ENCODE measurements at regions not wholly inside any gene's neighbourhood (a gene's known extent, or its start where the extent isn't known, plus 50 kb on each side); places are given as distances from the start of the nearest gene placed in this dataset.

DNA sequence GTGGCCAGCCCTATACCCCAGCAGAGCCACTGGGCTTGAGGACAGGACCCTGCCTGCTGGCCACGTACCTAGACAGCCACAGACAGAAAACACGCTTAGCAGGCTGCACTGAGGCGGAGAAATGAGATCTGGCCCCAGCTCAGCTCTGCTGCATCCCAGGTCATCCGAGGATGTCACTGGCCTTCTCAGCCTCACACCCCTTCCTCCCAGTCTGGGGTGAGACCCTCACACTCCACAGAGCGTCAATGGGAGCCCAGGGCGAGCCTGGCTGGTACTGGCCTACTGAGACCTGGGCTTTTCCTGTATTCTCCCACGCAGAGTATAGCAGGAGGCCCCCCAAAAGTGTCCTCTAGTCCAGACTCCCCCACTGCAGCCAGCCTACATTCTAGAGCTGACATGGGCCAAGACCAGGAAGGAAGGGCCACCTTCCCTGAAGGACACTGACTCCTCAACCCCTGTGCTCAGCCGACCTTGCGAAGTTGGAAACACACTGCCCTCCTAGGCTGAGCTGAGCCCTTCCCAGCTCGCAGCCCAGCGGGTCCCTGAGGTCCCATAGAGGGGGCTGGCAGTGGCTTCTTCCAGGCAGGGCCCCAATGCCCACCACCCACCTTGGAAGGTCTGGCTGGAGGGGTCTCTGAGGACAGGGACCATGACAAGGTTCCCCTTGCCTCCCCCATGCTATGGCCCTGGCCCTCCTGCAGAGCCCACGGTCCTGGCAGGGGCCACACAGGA, 65.9 kb upstream of the LINC01488 start:
- H3K79me2 ChIP-seq (ENCODE audit: insufficient read depth, low read length) = no peaks in the 10 kb centered on the region
- H3K9me3 ChIP-seq (ENCODE audit: control insufficient read depth in 1 of 2, insufficient read depth in 1 of 2, low read depth in 1 of 2, low read length in 2 of 2) = no peaks in the 10 kb centered on the region
- ChIA-PET RAD21 (ENCODE audit: low non-redundant PET in 1 of 2, low total read pairs in 2 of 2, uncharacterized antibody in 2 of 2, unreplicated experiment in 2 of 2) (no interaction called here), CTCF (no interaction called here), POLR2A (no interaction called here)
- no peak overlapping the region for H2AFZ ChIP-seq (ENCODE audit: low read depth, low read length, poor library complexity, severe bottlenecking)
- H4K20me1 ChIP-seq (ENCODE audit: insufficient read depth) = no peaks in the 10 kb centered on the region
- H3K4me2 ChIP-seq (ENCODE audit: low read length) = no peak overlapping the region
- no peaks in the 10 kb centered on the region for H3K27me3 ChIP-seq (ENCODE audit: insufficient read depth, low read length)
- ATAC-seq = no peak
- no TSS peak for BruUV-seq (replicated peaks)
- H3K9ac ChIP-seq (ENCODE audit: low read length) = no peak overlapping the region
- intact Hi-C loops (cut with micrococcal nuclease) = no loop called here
- DNase-seq (ENCODE audit: low read depth, low spot score) = no peak
- no peaks in the 10 kb centered on the region for H3K9me2 ChIP-seq (ENCODE audit: insufficient read depth)
- TF ChIP-seq EZH2 (IDR thresholded peaks at IDR 0.05) (no peak), EGR1 (IDR thresholded peaks at IDR 0.05; ENCODE audit: low read depth) (no peak), JUND (IDR thresholded peaks at IDR 0.05) (no peak), SP1 (IDR thresholded peaks at IDR 0.05; ENCODE audit: low read depth) (no peak), TCF7L2 (IDR thresholded peaks at IDR 0.05; ENCODE audit: borderline replicate concordance, extremely low read depth, insufficient read depth, insufficient read length) (no peak)
- TF ChIP-seq, protein P1, sequence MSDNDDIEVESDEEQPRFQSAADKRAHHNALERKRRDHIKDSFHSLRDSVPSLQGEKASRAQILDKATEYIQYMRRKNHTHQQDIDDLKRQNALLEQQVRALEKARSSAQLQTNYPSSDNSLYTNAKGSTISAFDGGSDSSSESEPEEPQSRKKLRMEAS (IDR thresholded peaks at IDR 0.05) = no peak
- no peak overlapping the region for H3K4me3 ChIP-seq (replicated peaks in 1 of 2; ENCODE audit: low read depth in 1 of 2, low read length in 2 of 2)
- H3K27ac ChIP-seq (ENCODE audit: low read depth, low read length) = no peak overlapping the region; the same call in 1 of the 2 replicates
- peaks cover 7 to 25% of the 10 kb centered on the region in 2 experiments for H3K4me1 ChIP-seq (ENCODE audit: control insufficient read depth in 1 of 2, insufficient read depth in 2 of 2, low read length in 2 of 2)
- no peaks in the 10 kb centered on the region for H3K36me3 ChIP-seq (ENCODE audit: control insufficient read depth in 1 of 2, insufficient read depth in 2 of 2, low read length in 2 of 2)

DNA sequence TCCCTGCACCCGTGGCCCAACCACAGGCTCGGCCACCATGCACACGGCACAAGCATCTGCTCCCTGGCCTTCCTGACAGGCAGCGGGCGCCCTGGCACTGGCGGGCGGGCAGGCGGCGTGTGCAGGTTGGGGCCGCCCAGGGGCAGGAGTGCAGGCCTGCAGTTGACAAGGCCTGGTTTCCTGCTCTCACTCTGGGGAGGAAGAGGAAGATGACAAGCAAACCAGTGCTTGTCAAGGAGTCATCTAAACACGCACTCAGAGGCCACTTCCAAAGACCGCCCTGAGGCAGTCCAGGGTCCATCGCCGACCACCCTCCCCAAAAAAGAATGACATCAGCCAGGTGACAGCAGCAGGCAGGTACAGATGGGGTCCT, 65.3 kb upstream of the LINC01488 start:
- Histone ChIP-seq H3K27me3 (ENCODE audit: insufficient read depth, low read length) (no peaks in the 10 kb centered on the region), H3K4me2 (ENCODE audit: low read length) (no peak overlapping the region), H3K27ac (ENCODE audit: low read depth, low read length) (no peak overlapping the region; the same call in 1 of the 2 replicates), H3K4me3 (replicated peaks in 1 of 2; ENCODE audit: low read depth in 1 of 2, low read length in 2 of 2) (no peak overlapping the region), H4K20me1 (ENCODE audit: insufficient read depth) (no peaks in the 10 kb centered on the region), H3K4me1 (ENCODE audit: control insufficient read depth in 1 of 2, insufficient read depth in 2 of 2, low read length in 2 of 2) (peaks cover 11 to 31% of the 10 kb centered on the region in 2 experiments), H3K36me3 (ENCODE audit: control insufficient read depth in 1 of 2, insufficient read depth in 2 of 2, low read length in 2 of 2) (no peaks in the 10 kb centered on the region), H3K9me3 (ENCODE audit: control insufficient read depth in 1 of 2, insufficient read depth in 1 of 2, low read depth in 1 of 2, low read length in 2 of 2) (no peaks in the 10 kb centered on the region), H2AFZ (ENCODE audit: low read depth, low read length, poor library complexity, severe bottlenecking) (no peak overlapping the region), H3K79me2 (ENCODE audit: insufficient read depth, low read length) (no peaks in the 10 kb centered on the region), H3K9ac (ENCODE audit: low read length) (no peak overlapping the region), H3K9me2 (ENCODE audit: insufficient read depth) (no peaks in the 10 kb centered on the region)
- no TSS peak for BruUV-seq (replicated peaks)
- TF ChIP-seq TCF7L2 (IDR thresholded peaks at IDR 0.05; ENCODE audit: borderline replicate concordance, extremely low read depth, insufficient read depth, insufficient read length) = no peak
- no peak for TF ChIP-seq POLR2AphosphoS5 (IDR thresholded peaks at IDR 0.05; ENCODE audit: low read depth, low read length)
- TF ChIP-seq POLR2A (IDR thresholded peaks at IDR 0.05; ENCODE audit: borderline replicate concordance, extremely low read depth, insufficient read depth, insufficient read length) = no peak
- TF ChIP-seq ELF1 (IDR thresholded peaks at IDR 0.05; ENCODE audit: borderline replicate concordance, low read depth) = no peak
- TF ChIP-seq EZH2 (IDR thresholded peaks at IDR 0.05) = no peak
- TF ChIP-seq CEBPB (IDR thresholded peaks at IDR 0.05; ENCODE audit: low read depth) = no peak
- no peak for TF ChIP-seq CBX3 (IDR thresholded peaks at IDR 0.05; ENCODE audit: low read depth)
- TF ChIP-seq SIN3A (IDR thresholded peaks at IDR 0.05; ENCODE audit: low read depth) = no peak
- TF ChIP-seq, protein P2, sequence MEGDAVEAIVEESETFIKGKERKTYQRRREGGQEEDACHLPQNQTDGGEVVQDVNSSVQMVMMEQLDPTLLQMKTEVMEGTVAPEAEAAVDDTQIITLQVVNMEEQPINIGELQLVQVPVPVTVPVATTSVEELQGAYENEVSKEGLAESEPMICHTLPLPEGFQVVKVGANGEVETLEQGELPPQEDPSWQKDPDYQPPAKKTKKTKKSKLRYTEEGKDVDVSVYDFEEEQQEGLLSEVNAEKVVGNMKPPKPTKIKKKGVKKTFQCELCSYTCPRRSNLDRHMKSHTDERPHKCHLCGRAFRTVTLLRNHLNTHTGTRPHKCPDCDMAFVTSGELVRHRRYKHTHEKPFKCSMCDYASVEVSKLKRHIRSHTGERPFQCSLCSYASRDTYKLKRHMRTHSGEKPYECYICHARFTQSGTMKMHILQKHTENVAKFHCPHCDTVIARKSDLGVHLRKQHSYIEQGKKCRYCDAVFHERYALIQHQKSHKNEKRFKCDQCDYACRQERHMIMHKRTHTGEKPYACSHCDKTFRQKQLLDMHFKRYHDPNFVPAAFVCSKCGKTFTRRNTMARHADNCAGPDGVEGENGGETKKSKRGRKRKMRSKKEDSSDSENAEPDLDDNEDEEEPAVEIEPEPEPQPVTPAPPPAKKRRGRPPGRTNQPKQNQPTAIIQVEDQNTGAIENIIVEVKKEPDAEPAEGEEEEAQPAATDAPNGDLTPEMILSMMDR (IDR thresholded peaks at IDR 0.05 in 2 of 3, conservative IDR thresholded peaks at IDR 0.05 in 1 of 3; ENCODE audit: borderline replicate concordance in 1 of 3, insufficient read depth in 1 of 3, low read depth in 2 of 3, low read length in 2 of 3) = no peak
- TF ChIP-seq RAD21 (IDR thresholded peaks at IDR 0.05; ENCODE audit: low read depth) = no peak
- TF ChIP-seq, protein P3, sequence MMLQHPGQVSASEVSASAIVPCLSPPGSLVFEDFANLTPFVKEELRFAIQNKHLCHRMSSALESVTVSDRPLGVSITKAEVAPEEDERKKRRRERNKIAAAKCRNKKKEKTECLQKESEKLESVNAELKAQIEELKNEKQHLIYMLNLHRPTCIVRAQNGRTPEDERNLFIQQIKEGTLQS (IDR thresholded peaks at IDR 0.05) = no peak
- no peak for TF ChIP-seq SRF (IDR thresholded peaks at IDR 0.05; ENCODE audit: low read depth)
- TF ChIP-seq, protein P1 (IDR thresholded peaks at IDR 0.05) = no peak
- ATAC-seq (no peak), DNase-seq (ENCODE audit: low read depth, low spot score) (no peak)
- intact Hi-C loops (cut with micrococcal nuclease) = no loop called here
- POLR2A ChIA-PET = no interaction called here
- RAD21 ChIA-PET (ENCODE audit: low non-redundant PET in 1 of 2, low total read pairs in 2 of 2, uncharacterized antibody in 2 of 2, unreplicated experiment in 2 of 2) = no interaction called here
- CTCF ChIA-PET = no interaction called here
